Ishikawa (cell line): ENCODE measurements at regions not wholly inside any gene's neighbourhood (a gene's known extent, or its start where the extent isn't known, plus 50 kb on each side); places are given as distances from the start of the nearest gene placed in this dataset.

ENCODE experiments used
- EGR1 ChIP-seq: IDR thresholded peaks from 2 replicates; pipeline ENCODE4 v1.6.1; 2012
- MAX ChIP-seq: IDR thresholded peaks from 2 replicates; pipeline ENCODE4 v1.6.1; 2012
- RAD21 ChIP-seq: IDR thresholded peaks from 2 replicates; pipeline ENCODE4 v1.6.1; 2012; ENCODE audit warnings: low read depth
- ZBTB7A ChIP-seq: IDR thresholded peaks from 2 replicates; pipeline ENCODE4 v1.6.1; 2012; ENCODE audit warnings: low read depth
- TF ChIP-seq, protein P1 (sequence below): IDR thresholded peaks from 2 replicates; pipeline ENCODE4 v1.6.1; 2012

DNA sequence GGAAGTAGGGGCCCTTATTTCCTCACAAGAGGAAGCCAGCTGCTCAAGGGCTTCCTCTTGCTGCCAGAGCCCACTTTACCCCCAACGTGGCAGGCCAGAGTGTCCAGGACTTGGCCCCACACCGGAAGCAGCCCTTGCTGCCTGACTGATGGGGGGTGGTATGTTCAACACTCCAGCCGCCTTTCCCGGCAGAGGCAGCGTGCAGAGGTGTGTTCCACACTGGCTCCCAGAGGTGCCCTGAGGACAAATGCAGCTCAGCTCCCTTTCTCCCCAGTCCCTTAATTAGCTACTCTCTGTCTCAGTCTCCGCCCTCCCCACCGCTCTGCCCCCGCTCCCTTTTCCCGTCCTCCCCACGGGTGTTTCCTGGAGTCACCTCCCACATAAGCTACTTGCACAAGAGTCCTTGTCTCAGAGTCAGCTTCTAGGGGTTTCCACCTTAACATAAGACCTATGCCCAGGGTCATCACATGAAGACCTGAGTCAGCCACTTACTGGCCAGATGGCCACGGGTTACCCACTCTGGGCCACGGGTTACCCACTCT lies 61.7 kb upstream of the SHLD1 start:
- TF ChIP-seq ZBTB7A (no peak), EGR1 (no peak), MAX (no peak), RAD21 (no peak)
- TF ChIP-seq, protein P1, sequence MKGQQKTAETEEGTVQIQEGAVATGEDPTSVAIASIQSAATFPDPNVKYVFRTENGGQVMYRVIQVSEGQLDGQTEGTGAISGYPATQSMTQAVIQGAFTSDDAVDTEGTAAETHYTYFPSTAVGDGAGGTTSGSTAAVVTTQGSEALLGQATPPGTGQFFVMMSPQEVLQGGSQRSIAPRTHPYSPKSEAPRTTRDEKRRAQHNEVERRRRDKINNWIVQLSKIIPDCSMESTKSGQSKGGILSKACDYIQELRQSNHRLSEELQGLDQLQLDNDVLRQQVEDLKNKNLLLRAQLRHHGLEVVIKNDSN: no peak
